NCI-H446 treated with DMSO at 0.1 percent for 48 hours (cell line): ENCODE measurements at regions not wholly inside any gene's neighbourhood (a gene's known extent, or its start where the extent isn't known, plus 50 kb on each side); places are given as distances from the start of the nearest gene placed in this dataset.

Experiments
- DNase-seq: peaks from one replicate; lab custom pipeline; 2025; lab: John Stamatoyannopoulos, UW

GRCh38 chr4:20643631-20644030 is 56.6 kb upstream of the PACRGL start:
- no peak for DNase-seq

- no peak for DNase-seq
Observed at GRCh38 chr4:20645236-20645635, 55.0 kb upstream of the PACRGL start.

- DNase-seq: no peak
Observed at GRCh38 chr4:20646287-20646686, 54.0 kb upstream of the PACRGL start.
